ENCODE measurements at regions not wholly inside any gene's neighbourhood (a gene's known extent, or its start where the extent isn't known, plus 50 kb on each side); places are given as distances from the start of the nearest gene placed in this dataset.

DNA sequence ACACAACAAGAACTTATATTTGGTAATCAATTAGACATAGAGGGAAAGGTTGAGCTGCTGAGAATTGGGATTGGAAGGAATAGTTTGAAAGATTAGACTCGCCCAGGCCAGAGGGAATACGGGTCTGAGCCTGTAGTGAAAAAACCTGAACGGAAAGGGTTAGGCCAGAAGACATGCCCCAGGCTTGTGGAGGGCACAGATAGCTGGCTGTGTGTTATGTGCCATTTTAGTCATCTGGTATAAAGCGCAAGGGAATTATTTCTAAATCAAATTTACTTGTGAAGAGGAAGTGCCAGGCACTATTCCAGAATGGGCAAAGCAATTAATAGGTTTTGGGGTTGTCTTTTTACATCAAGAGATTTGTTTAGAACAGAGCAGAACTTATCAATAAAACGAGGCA, 187.5 kb upstream of the ANKRD50 start:
- Histone ChIP-seq H3K27me3 (replicated peaks; ENCODE audit: control insufficient read depth, insufficient read depth, low read length) (no peaks in the 10 kb centered on the region), H3K36me3 (ENCODE audit: control insufficient read depth, insufficient read depth, low read length) (no peaks in the 10 kb centered on the region), H3K4me3 (replicated peaks; ENCODE audit: low read depth, low read length) (no peak overlapping the region)
- no peak for DNase-seq (ENCODE audit: extremely low read depth, insufficient read length)
- TF ChIP-seq, protein P1, sequence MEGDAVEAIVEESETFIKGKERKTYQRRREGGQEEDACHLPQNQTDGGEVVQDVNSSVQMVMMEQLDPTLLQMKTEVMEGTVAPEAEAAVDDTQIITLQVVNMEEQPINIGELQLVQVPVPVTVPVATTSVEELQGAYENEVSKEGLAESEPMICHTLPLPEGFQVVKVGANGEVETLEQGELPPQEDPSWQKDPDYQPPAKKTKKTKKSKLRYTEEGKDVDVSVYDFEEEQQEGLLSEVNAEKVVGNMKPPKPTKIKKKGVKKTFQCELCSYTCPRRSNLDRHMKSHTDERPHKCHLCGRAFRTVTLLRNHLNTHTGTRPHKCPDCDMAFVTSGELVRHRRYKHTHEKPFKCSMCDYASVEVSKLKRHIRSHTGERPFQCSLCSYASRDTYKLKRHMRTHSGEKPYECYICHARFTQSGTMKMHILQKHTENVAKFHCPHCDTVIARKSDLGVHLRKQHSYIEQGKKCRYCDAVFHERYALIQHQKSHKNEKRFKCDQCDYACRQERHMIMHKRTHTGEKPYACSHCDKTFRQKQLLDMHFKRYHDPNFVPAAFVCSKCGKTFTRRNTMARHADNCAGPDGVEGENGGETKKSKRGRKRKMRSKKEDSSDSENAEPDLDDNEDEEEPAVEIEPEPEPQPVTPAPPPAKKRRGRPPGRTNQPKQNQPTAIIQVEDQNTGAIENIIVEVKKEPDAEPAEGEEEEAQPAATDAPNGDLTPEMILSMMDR (IDR thresholded peaks at IDR 0.05; ENCODE audit: insufficient read depth, low read length, poor library complexity, severe bottlenecking) = no peak

DNA sequence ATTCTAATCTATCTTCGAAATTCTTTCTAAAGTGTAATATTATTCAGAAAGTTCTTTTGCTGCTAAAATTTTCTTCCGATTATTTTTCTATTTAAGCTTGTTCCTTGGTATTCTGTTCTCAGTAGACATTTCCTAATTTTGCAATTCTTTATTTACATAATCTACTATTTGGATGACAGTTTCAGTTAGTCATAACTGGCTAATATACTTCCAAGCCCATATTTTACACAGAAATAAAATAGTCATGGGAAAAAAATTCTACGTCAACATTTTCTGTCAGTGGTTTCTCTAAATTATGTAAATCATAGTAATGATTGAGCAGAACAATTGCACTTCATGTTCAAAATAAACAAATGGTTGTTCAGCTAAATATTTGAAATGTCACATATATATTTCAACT, 178.0 kb upstream of the ANKRD50 start:
- TF ChIP-seq, protein P1 (IDR thresholded peaks at IDR 0.05; ENCODE audit: insufficient read depth, low read length, poor library complexity, severe bottlenecking) = no peak
- Histone ChIP-seq H3K36me3 (ENCODE audit: control insufficient read depth, insufficient read depth, low read length) (no peaks in the 10 kb centered on the region), H3K27me3 (replicated peaks; ENCODE audit: control insufficient read depth, insufficient read depth, low read length) (no peaks in the 10 kb centered on the region), H3K4me3 (replicated peaks; ENCODE audit: low read depth, low read length) (no peak overlapping the region)
- no peak for DNase-seq (ENCODE audit: extremely low read depth, insufficient read length)

DNA sequence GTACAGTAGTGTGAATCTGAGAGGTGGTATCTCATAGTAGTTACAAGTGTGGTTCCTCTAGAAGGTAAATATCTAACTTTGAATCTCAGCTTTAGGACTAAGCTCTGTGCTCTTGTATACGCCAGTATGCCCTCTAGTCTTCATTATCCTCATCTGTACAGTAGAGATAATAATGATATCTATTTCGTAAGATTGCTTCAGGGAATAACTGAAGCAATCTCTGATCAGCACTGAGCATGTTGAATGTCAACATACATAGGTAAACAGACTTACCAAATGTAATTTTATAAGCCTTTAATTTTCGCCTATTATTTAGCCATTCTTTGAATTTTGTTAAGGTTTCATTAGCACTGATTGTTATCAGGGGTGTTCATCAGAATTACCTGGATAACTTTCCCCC, 175.2 kb upstream of the ANKRD50 start:
- no peak overlapping the region for H3K4me3 ChIP-seq (replicated peaks; ENCODE audit: low read depth, low read length)
- no peaks in the 10 kb centered on the region for H3K27me3 ChIP-seq (replicated peaks; ENCODE audit: control insufficient read depth, insufficient read depth, low read length)
- no peak for DNase-seq (ENCODE audit: extremely low read depth, insufficient read length)
- TF ChIP-seq, protein P1 (IDR thresholded peaks at IDR 0.05; ENCODE audit: insufficient read depth, low read length, poor library complexity, severe bottlenecking) = no peak
- no peaks in the 10 kb centered on the region for H3K36me3 ChIP-seq (ENCODE audit: control insufficient read depth, insufficient read depth, low read length)

DNA sequence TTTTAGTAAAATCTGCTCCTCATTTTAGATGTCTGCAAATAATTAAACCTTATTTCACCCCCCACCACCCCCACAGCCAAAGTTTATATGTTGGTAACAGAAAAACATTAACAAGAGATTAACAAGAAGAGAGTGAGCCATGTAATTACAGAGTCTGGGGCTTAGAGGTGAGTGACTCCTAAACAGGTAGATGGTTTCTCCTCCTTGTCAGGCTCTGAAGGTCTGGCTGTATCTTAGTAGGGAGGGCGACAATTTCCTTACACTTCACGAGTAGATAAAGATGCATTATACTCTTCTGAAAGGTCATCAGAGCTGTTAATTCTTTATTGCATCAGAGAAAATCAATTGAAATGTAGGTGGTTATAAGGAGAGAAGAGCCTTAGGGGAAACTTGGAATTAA, 171.8 kb upstream of the ANKRD50 start:
- H3K27me3 ChIP-seq (replicated peaks; ENCODE audit: control insufficient read depth, insufficient read depth, low read length) = no peaks in the 10 kb centered on the region
- TF ChIP-seq, protein P1 (IDR thresholded peaks at IDR 0.05; ENCODE audit: insufficient read depth, low read length, poor library complexity, severe bottlenecking) = no peak
- H3K4me3 ChIP-seq (replicated peaks; ENCODE audit: low read depth, low read length) = no peak overlapping the region
- DNase-seq (ENCODE audit: extremely low read depth, insufficient read length) = no peak
- H3K36me3 ChIP-seq (ENCODE audit: control insufficient read depth, insufficient read depth, low read length) = no peaks in the 10 kb centered on the region

DNA sequence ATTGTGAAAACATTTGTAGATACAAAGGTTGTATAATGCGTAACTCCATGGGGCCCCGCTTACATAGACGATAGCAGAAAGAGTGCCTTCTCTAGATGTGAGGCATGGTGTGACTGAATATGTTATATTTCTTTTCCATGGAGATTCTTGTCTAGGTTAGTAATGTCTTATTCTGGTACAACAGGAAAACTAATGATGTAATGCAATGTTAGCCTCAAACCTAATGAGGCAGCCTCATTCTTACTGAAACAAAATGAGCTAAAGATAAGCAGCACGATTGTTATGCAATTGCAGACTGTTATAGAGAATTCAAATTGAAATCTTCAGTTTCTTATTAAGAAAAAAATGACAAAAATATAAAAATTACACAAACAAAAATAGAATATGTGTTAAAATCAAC, 171.1 kb upstream of the ANKRD50 start:
- no peaks in the 10 kb centered on the region for H3K36me3 ChIP-seq (ENCODE audit: control insufficient read depth, insufficient read depth, low read length)
- H3K27me3 ChIP-seq (replicated peaks; ENCODE audit: control insufficient read depth, insufficient read depth, low read length) = no peaks in the 10 kb centered on the region
- H3K4me3 ChIP-seq (replicated peaks; ENCODE audit: low read depth, low read length) = no peak overlapping the region
- TF ChIP-seq, protein P1 (IDR thresholded peaks at IDR 0.05; ENCODE audit: insufficient read depth, low read length, poor library complexity, severe bottlenecking) = no peak
- no peak for DNase-seq (ENCODE audit: extremely low read depth, insufficient read length)

DNA sequence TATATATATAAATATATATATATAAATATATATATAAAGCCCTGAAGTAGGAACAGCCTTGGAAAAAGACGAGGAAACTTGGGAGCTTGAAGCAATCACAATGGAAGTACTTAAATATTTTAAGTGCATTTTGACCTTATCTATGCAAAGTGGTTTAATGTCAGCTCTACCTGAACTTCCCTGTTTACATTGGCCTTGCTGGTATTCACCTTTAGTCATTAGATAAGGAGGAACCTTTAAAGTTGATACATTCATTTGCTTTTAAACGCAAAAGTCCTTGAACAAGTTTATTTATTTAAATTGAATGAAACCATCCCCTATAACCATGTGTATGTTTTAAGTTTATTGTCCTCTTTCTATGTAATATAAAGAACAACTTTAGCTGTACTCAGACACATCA, 166.7 kb upstream of the ANKRD50 start:
- H3K27me3 ChIP-seq (replicated peaks; ENCODE audit: control insufficient read depth, insufficient read depth, low read length) = no peaks in the 10 kb centered on the region
- no peaks in the 10 kb centered on the region for H3K36me3 ChIP-seq (ENCODE audit: control insufficient read depth, insufficient read depth, low read length)
- TF ChIP-seq, protein P1 (IDR thresholded peaks at IDR 0.05; ENCODE audit: insufficient read depth, low read length, poor library complexity, severe bottlenecking) = no peak
- no peak for DNase-seq (ENCODE audit: extremely low read depth, insufficient read length)
- H3K4me3 ChIP-seq (replicated peaks; ENCODE audit: low read depth, low read length) = no peak overlapping the region
